ENCODE measurements at regions not wholly inside any gene's neighbourhood (a gene's known extent, or its start where the extent isn't known, plus 50 kb on each side); places are given as distances from the start of the nearest gene placed in this dataset.
"Not testable (repeated sequence)": the region's sequence is repeated elsewhere in the genome, so short reads cannot be mapped to it uniquely, and the experiment has no call there.

GRCh38 chr4:12911750-12912358 lies 572.3 kb downstream of the RAB28 start:
- Histone ChIP-seq H3K9ac (ENCODE audit: low read depth in 1 of 2, low read length in 2 of 2) (no peak overlapping the region), H3K4me3 (ENCODE audit: low read depth in 1 of 3, low read length in 3 of 3) (no peak overlapping the region), H3K4me1 (ENCODE audit: control insufficient read depth in 4 of 4, insufficient read depth in 4 of 4, low read length in 3 of 4) (no peaks in the 10 kb centered on the region), H3K9me3 (ENCODE audit: control insufficient read depth in 4 of 4, low read length in 3 of 4) (peaks cover 0 to 9% (median 4%) of the 10 kb centered on the region in 4 donors), H3K27ac (ENCODE audit: low read depth in 1 of 2, low read length in 2 of 2) (no peak overlapping the region), H3K27me3 (ENCODE audit: control insufficient read depth in 4 of 4, insufficient read depth in 4 of 4, low read length in 3 of 4) (no peaks in the 10 kb centered on the region), H3K36me3 (ENCODE audit: control insufficient read depth in 4 of 4, insufficient read depth in 3 of 4, low read depth in 1 of 4, low read length in 3 of 4) (no peaks in the 10 kb centered on the region)
- no peak for DNase-seq (ENCODE audit: low spot score)
- 84% methylated on average over 1 of the region's 1 CpG for WGBS
- no peak for TF ChIP-seq GABPA (IDR thresholded peaks at IDR 0.05 in 1 of 2, conservative IDR thresholded peaks at IDR 0.05 in 1 of 2)

GRCh38 chr4:12903640-12904039 lies 580.5 kb downstream of the RAB28 start:
- WGBS = 91% methylated on average over 15 of the region's 15 CpGs
- not testable (repeated sequence) for H3K4me3 ChIP-seq (ENCODE audit: low read depth in 1 of 3, low read length in 3 of 3); H3K4me1 ChIP-seq (ENCODE audit: control insufficient read depth in 4 of 4, insufficient read depth in 4 of 4, low read length in 3 of 4); H3K27ac ChIP-seq (ENCODE audit: low read depth in 1 of 2, low read length in 2 of 2); H3K9ac ChIP-seq (ENCODE audit: low read depth in 1 of 2, low read length in 2 of 2); DNase-seq (ENCODE audit: low spot score); H3K36me3 ChIP-seq (ENCODE audit: control insufficient read depth in 4 of 4, insufficient read depth in 3 of 4, low read depth in 1 of 4, low read length in 3 of 4); H3K9me3 ChIP-seq (ENCODE audit: control insufficient read depth in 4 of 4, low read length in 3 of 4); H3K27me3 ChIP-seq (ENCODE audit: control insufficient read depth in 4 of 4, insufficient read depth in 4 of 4, low read length in 3 of 4)

- Histone ChIP-seq H3K9ac (ENCODE audit: low read depth in 1 of 2, low read length in 2 of 2) (no peak overlapping the region), H3K27ac (ENCODE audit: low read depth in 1 of 2, low read length in 2 of 2) (no peak overlapping the region)
- 93% methylated on average over 2 of the region's 2 CpGs for WGBS
These were observed 581.4 kb downstream of the RAB28 start for GRCh38 chr4:12902735-12903134.

GRCh38 chr4:12897954-12898353 lies 586.2 kb downstream of the RAB28 start:
- no peaks in the 10 kb centered on the region for H3K27me3 ChIP-seq (ENCODE audit: control insufficient read depth in 4 of 4, insufficient read depth in 4 of 4, low read length in 3 of 4)
- no peaks in the 10 kb centered on the region for H3K36me3 ChIP-seq (ENCODE audit: control insufficient read depth in 4 of 4, insufficient read depth in 3 of 4, low read depth in 1 of 4, low read length in 3 of 4)
- no peak overlapping the region for H3K4me3 ChIP-seq (ENCODE audit: low read depth in 1 of 3, low read length in 3 of 3)
- WGBS = 79% methylated on average over 4 of the region's 4 CpGs
- no peak for DNase-seq (ENCODE audit: low spot score)
- no peaks in the 10 kb centered on the region for H3K4me1 ChIP-seq (ENCODE audit: control insufficient read depth in 4 of 4, insufficient read depth in 4 of 4, low read length in 3 of 4)
- no peak overlapping the region for H3K9ac ChIP-seq (ENCODE audit: low read depth in 1 of 2, low read length in 2 of 2)
- no peak overlapping the region for H3K27ac ChIP-seq (ENCODE audit: low read depth in 1 of 2, low read length in 2 of 2)
- no peaks in the 10 kb centered on the region for H3K9me3 ChIP-seq (ENCODE audit: control insufficient read depth in 4 of 4, low read length in 3 of 4)
- TF ChIP-seq GABPA (IDR thresholded peaks at IDR 0.05 in 1 of 2, conservative IDR thresholded peaks at IDR 0.05 in 1 of 2) (no peak), HNF4A (conservative IDR thresholded peaks at IDR 0.05) (no peak), TAF1 (conservative IDR thresholded peaks at IDR 0.05) (no peak)

More at GRCh38 chr4:12902735-12903134, 581.4 kb downstream of the RAB28 start:
- Histone ChIP-seq H3K27me3 (ENCODE audit: control insufficient read depth in 4 of 4, insufficient read depth in 4 of 4, low read length in 3 of 4) (no peaks in the 10 kb centered on the region), H3K4me1 (ENCODE audit: control insufficient read depth in 4 of 4, insufficient read depth in 4 of 4, low read length in 3 of 4) (no peaks in the 10 kb centered on the region), H3K4me3 (ENCODE audit: low read depth in 1 of 3, low read length in 3 of 3) (no peak overlapping the region), H3K9me3 (ENCODE audit: control insufficient read depth in 4 of 4, low read length in 3 of 4) (no peaks in the 10 kb centered on the region), H3K36me3 (ENCODE audit: control insufficient read depth in 4 of 4, insufficient read depth in 3 of 4, low read depth in 1 of 4, low read length in 3 of 4) (no peaks in the 10 kb centered on the region)
- TF ChIP-seq GABPA (IDR thresholded peaks at IDR 0.05 in 1 of 2, conservative IDR thresholded peaks at IDR 0.05 in 1 of 2) (no peak), TAF1 (conservative IDR thresholded peaks at IDR 0.05) (no peak), JUND (IDR thresholded peaks at IDR 0.05) (no peak), MAX (IDR thresholded peaks at IDR 0.05) (no peak), HNF4G (IDR thresholded peaks at IDR 0.05) (no peak)
- DNase-seq (ENCODE audit: low spot score) = no peak

GRCh38 chr4:12894062-12894461 lies 590.1 kb downstream of the RAB28 start:
- no peaks in the 10 kb centered on the region for H3K27me3 ChIP-seq (ENCODE audit: control insufficient read depth in 4 of 4, insufficient read depth in 4 of 4, low read length in 3 of 4)
- H3K9ac ChIP-seq (ENCODE audit: low read depth in 1 of 2, low read length in 2 of 2) = no peak overlapping the region
- no peak for DNase-seq (ENCODE audit: low spot score)
- no peaks in the 10 kb centered on the region for H3K36me3 ChIP-seq (ENCODE audit: control insufficient read depth in 4 of 4, insufficient read depth in 3 of 4, low read depth in 1 of 4, low read length in 3 of 4)
- no peak overlapping the region for H3K27ac ChIP-seq (ENCODE audit: low read depth in 1 of 2, low read length in 2 of 2)
- no peaks in the 10 kb centered on the region for H3K4me1 ChIP-seq (ENCODE audit: control insufficient read depth in 4 of 4, insufficient read depth in 4 of 4, low read length in 3 of 4)
- TF ChIP-seq JUND (IDR thresholded peaks at IDR 0.05) (no peak), YY1 (IDR thresholded peaks at IDR 0.05) (no peak), FOXA2 (IDR thresholded peaks at IDR 0.05) (no peak), SP1 (IDR thresholded peaks at IDR 0.05) (no peak), EGR1 (IDR thresholded peaks at IDR 0.05; ENCODE audit: low read depth in 2 of 2) (no peak), GABPA (IDR thresholded peaks at IDR 0.05 in 1 of 2, conservative IDR thresholded peaks at IDR 0.05 in 1 of 2) (no peak), TAF1 (conservative IDR thresholded peaks at IDR 0.05) (no peak)
- H3K9me3 ChIP-seq (ENCODE audit: control insufficient read depth in 4 of 4, low read length in 3 of 4) = no peaks in the 10 kb centered on the region
- no peak overlapping the region for H3K4me3 ChIP-seq (ENCODE audit: low read depth in 1 of 3, low read length in 3 of 3)
- WGBS = 97% methylated on average over 1 of the region's 1 CpG
